H9 (cell line): ENCODE measurements at regions not wholly inside any gene's neighbourhood (a gene's known extent, or its start where the extent isn't known, plus 50 kb on each side); places are given as distances from the start of the nearest gene placed in this dataset.

Source experiments
- DNase-seq: peaks from one replicate; pipeline ENCODE4 v3.0.0-alpha.2; 2017
- H2AFZ ChIP-seq: one replicate; pipeline ENCODE4 v1.6.1; 2013; ENCODE audit warnings: mild to moderate bottlenecking, low read length, control low read depth, moderate library complexity
- H2AK5ac ChIP-seq: 2 replicates; pipeline ENCODE4 v1.6.1; 2013; ENCODE audit warnings: low read length, control low read depth, mixed read lengths; ENCODE audit not compliant: insufficient read length
- H2BK120ac ChIP-seq: one replicate; pipeline ENCODE4 v1.6.1; 2013; ENCODE audit warnings: low read depth, mild to moderate bottlenecking, low read length, control low read depth, inconsistent platforms; ENCODE audit not compliant: poor library complexity, severe bottlenecking
- H2BK12ac ChIP-seq: 2 replicates; pipeline ENCODE4 v1.6.1; 2013; ENCODE audit warnings: low read length, control low read depth, mixed read lengths, low read depth; ENCODE audit not compliant: insufficient read length
- H2BK15ac ChIP-seq: 2 replicates; pipeline ENCODE4 v1.6.1; 2013; ENCODE audit warnings: low read depth, low read length, control low read depth
- H2BK20ac ChIP-seq: one replicate; pipeline ENCODE4 v1.6.1; 2013; ENCODE audit warnings: low read depth, mild to moderate bottlenecking, low read length, control low read depth, inconsistent platforms; ENCODE audit not compliant: poor library complexity, severe bottlenecking
- H2BK5ac ChIP-seq: 2 replicates; pipeline ENCODE4 v1.6.1; 2013; ENCODE audit warnings: low read length, control low read depth, mixed read lengths; ENCODE audit not compliant: insufficient read length
- H3K14ac ChIP-seq: 2 replicates; pipeline ENCODE4 v1.6.1; 2013; ENCODE audit warnings: low read length, control low read depth; ENCODE audit not compliant: insufficient read depth
- H3K18ac ChIP-seq: 2 replicates; pipeline ENCODE4 v1.6.1; 2013; ENCODE audit warnings: low read depth, mild to moderate bottlenecking, mixed read lengths, low read length, control low read depth; ENCODE audit not compliant: insufficient read length
- H3K23ac ChIP-seq: 2 replicates; pipeline ENCODE4 v1.6.1; 2013; ENCODE audit warnings: low read length, control low read depth, mixed read lengths, low read depth; ENCODE audit not compliant: insufficient read length
- H3K23me2 ChIP-seq: 2 replicates; pipeline ENCODE4 v1.6.1; 2013; ENCODE audit warnings: low read depth, mild to moderate bottlenecking, mixed read lengths, low read length, control low read depth; ENCODE audit not compliant: insufficient read length, poor library complexity, severe bottlenecking
- H3K27ac ChIP-seq: 2 replicates; pipeline ENCODE4 v1.5.1; 2013; ENCODE audit warnings: low read length, control low read depth, mixed read lengths, low read depth; ENCODE audit not compliant: insufficient read length
- H3K27me3 ChIP-seq: 2 replicates; pipeline ENCODE4 v1.6.1; 2013; ENCODE audit warnings: low read length, control low read depth, inconsistent platforms; ENCODE audit not compliant: insufficient read depth
- H3K4ac ChIP-seq: 2 replicates; pipeline ENCODE4 v1.6.1; 2013; ENCODE audit warnings: low read depth, mild to moderate bottlenecking, control low read depth, inconsistent platforms, low read length, moderate library complexity
- H3K4me1 ChIP-seq: 2 replicates; pipeline ENCODE4 v1.6.1; 2013; ENCODE audit warnings: low read length, control low read depth, inconsistent platforms; ENCODE audit not compliant: insufficient read depth
- H3K4me2 ChIP-seq: 2 replicates; pipeline ENCODE4 v1.6.1; 2013; ENCODE audit warnings: low read length, control low read depth, mixed read lengths; ENCODE audit not compliant: insufficient read length, insufficient read depth
- H3K56ac ChIP-seq: 2 replicates; pipeline ENCODE4 v1.6.1; 2013; ENCODE audit warnings: low read depth, mild to moderate bottlenecking, mixed read lengths, low read length, control low read depth; ENCODE audit not compliant: insufficient read length
- H3K79me1 ChIP-seq: 2 replicates; pipeline ENCODE4 v1.6.1; 2013; ENCODE audit warnings: low read depth, mild to moderate bottlenecking, moderate library complexity, low read length, control low read depth, inconsistent platforms; ENCODE audit not compliant: insufficient read depth, poor library complexity, severe bottlenecking
- H3K79me2 ChIP-seq: 2 replicates; pipeline ENCODE4 v1.6.1; 2013; ENCODE audit warnings: low read length, control low read depth, inconsistent platforms; ENCODE audit not compliant: insufficient read depth
- H3K9ac ChIP-seq: 2 replicates; pipeline ENCODE4 v1.6.1; 2013; ENCODE audit warnings: low read length, control low read depth, mixed read lengths; ENCODE audit not compliant: insufficient read length; ENCODE audit errors: extremely low read depth
- H3K9me3 ChIP-seq: one replicate; pipeline ENCODE4 v1.6.1; 2013; ENCODE audit warnings: low read depth, low read length, inconsistent platforms; ENCODE audit not compliant: control insufficient read depth
- H3T11ph ChIP-seq: one replicate; pipeline ENCODE4 v1.6.1; 2013; ENCODE audit warnings: mild to moderate bottlenecking, low read length, control low read depth, inconsistent platforms
- H4K20me1 ChIP-seq: one replicate; pipeline ENCODE4 v1.6.1; 2013; ENCODE audit not compliant: control insufficient read depth, insufficient read length, insufficient read depth
- H4K5ac ChIP-seq: 2 replicates; pipeline ENCODE4 v1.6.1; 2013; ENCODE audit warnings: low read depth, mild to moderate bottlenecking, mixed read lengths, low read length, control low read depth; ENCODE audit not compliant: insufficient read length
- H4K8ac ChIP-seq: replicated peaks from 2 replicates; pipeline ENCODE4 v1.6.1; 2013; ENCODE audit warnings: low read length, control low read depth, mixed read lengths, low read depth; ENCODE audit not compliant: insufficient read length
- H4K91ac ChIP-seq: 2 replicates; pipeline ENCODE4 v1.6.1; 2013; ENCODE audit warnings: low read depth, mild to moderate bottlenecking, moderate library complexity, mixed read lengths, low read length, control low read depth; ENCODE audit not compliant: insufficient read length
- H3K27ac Mint-ChIP-seq, 3 experiments: 2 replicates in 2 of 3; 3 replicates in 1 of 3; pipeline ENCODE4 v1.8.0; 2020 to 2021; ENCODE audit warnings: mixed read lengths in 3 of 3, mild to moderate bottlenecking in 1 of 3, moderate library complexity in 1 of 3
- H3K27me3 Mint-ChIP-seq: 2 replicates; pipeline ENCODE4 v1.8.0; 2021; ENCODE audit warnings: low read depth, mild to moderate bottlenecking, moderate library complexity, mixed read lengths
- H3K36me3 Mint-ChIP-seq, 3 experiments: 2 replicates in 2 of 3; 3 replicates in 1 of 3; pipeline ENCODE4 v1.8.0; 2020 to 2021; ENCODE audit warnings: low read depth in 3 of 3, mixed read lengths in 3 of 3; ENCODE audit not compliant: insufficient read depth in 1 of 3
- H3K4me1 Mint-ChIP-seq, 2 experiments: 2 replicates each; pipeline ENCODE4 v1.8.0; 2020; ENCODE audit warnings: mixed read lengths in 2 of 2
- H3K4me3 Mint-ChIP-seq, 2 experiments: 2 replicates in 1 of 2; 3 replicates in 1 of 2; pipeline ENCODE4 v1.8.0; 2020 to 2021; ENCODE audit warnings: mild to moderate bottlenecking in 2 of 2, mixed read lengths in 2 of 2, moderate library complexity in 1 of 2
- H3K9me3 Mint-ChIP-seq, 2 experiments: 2 replicates in 1 of 2; 3 replicates in 1 of 2; pipeline ENCODE4 v1.8.0; 2020; ENCODE audit warnings: mild to moderate bottlenecking in 2 of 2, mixed read lengths in 2 of 2, moderate library complexity in 1 of 2
- CTCF ChIP-seq: fragments of 200-600 bp; sonication (generic); conservative IDR thresholded peaks from 3 replicates; pipeline ENCODE4 v1.8.0; 2021; ENCODE audit warnings: antibody characterized with exemption, mild to moderate bottlenecking

GRCh38 chr9:22969350-22969979 is 522.8 kb downstream of the DMRTA1 start:
- H3K4me1 Mint-ChIP-seq, result peaks cover 27 to 33% of the 10 kb centered on the region in 2 experiments
- Histone ChIP-seq H3K23ac (no peak overlapping the region), H3K9ac (no peak overlapping the region), H4K20me1 (no peaks in the 10 kb centered on the region), H2BK5ac (no peak overlapping the region), H3K18ac (no peak overlapping the region), H3K56ac (no peak overlapping the region), H2AFZ (no peak overlapping the region), H3K9me3 (no peaks in the 10 kb centered on the region), H3K4me2 (no peak overlapping the region), H4K5ac (no peak overlapping the region), H3K4me1 (no peaks in the 10 kb centered on the region; the same call in 1 of the 2 replicates), H4K8ac (no peak overlapping the region), H3K4ac (no peak overlapping the region), H2BK20ac (no peak overlapping the region), H3K23me2 (no peaks in the 10 kb centered on the region), H2BK120ac (no peak overlapping the region), H3K27me3 (no peaks in the 10 kb centered on the region), H2BK12ac (no peak overlapping the region), H2BK15ac (no peak overlapping the region), H3K79me1 (no peaks in the 10 kb centered on the region), H3K79me2 (no peaks in the 10 kb centered on the region), H3K14ac (no peak overlapping the region), H4K91ac (no peak overlapping the region), H3T11ph (no peak overlapping the region), H2AK5ac (no peak overlapping the region), H3K27ac (no peak overlapping the region)
- H3K27ac Mint-ChIP-seq, result peak overlapping the region; percentile 69 to 96 (median 82); a peak in 4 of 7 replicates
- peak overlapping the region in 1 of 2 experiments; percentile 52; a peak in 2 of 5 replicates for H3K4me3 Mint-ChIP-seq
- no peaks in the 10 kb centered on the region for H3K36me3 Mint-ChIP-seq
- no peak for TF ChIP-seq CTCF
- no peaks in the 10 kb centered on the region for H3K27me3 Mint-ChIP-seq
- no peak for DNase-seq
- no peaks in the 10 kb centered on the region for H3K9me3 Mint-ChIP-seq
